HCT116 (cell line): ENCODE measurements at regions not wholly inside any gene's neighbourhood (a gene's known extent, or its start where the extent isn't known, plus 50 kb on each side); places are given as distances from the start of the nearest gene placed in this dataset.

ENCODE experiments used
- ATAC-seq: fragments of 200-7000 bp; cut with Tn5 transposase; 2 replicates; pipeline ENCODE4 v1.9.1; 2020; ENCODE audit warnings: mild to moderate bottlenecking, moderate library complexity
- BruUV-seq: library from RNA; stranded (reverse); fragments of 400-500 nt; replicated peaks from 2 replicates; lab custom pipeline; 2021; lab: Mats Ljungman, UMichigan
- CTCF ChIA-PET: fragments of 300-600 bp; sonication (Branson Sonifier 250); formaldehyde crosslinking; loops from one replicate; lab custom pipeline; 2021; ENCODE audit warnings: antibody characterized with exemption; lab: Charles Lee
- POLR2A ChIA-PET: fragments of 300-600, 350-600 bp; sonication (Branson Sonifier 250); formaldehyde crosslinking; loops from one replicate; lab custom pipeline; 2021; ENCODE audit warnings: antibody characterized with exemption; lab: Charles Lee
- RAD21 ChIA-PET, 2 experiments: fragments of 300-600 bp; sonication (Branson Sonifier 250); formaldehyde crosslinking; loops; one replicate each; lab custom pipeline; 2023; ENCODE audit warnings: low total read pairs in 2 of 2; ENCODE audit not compliant: uncharacterized antibody in 2 of 2, unreplicated experiment in 2 of 2, low non-redundant PET in 1 of 2; lab: Charles Lee
- DNase-seq: peaks from one replicate; pipeline ENCODE4 v3.0.0-alpha.2; 2010; ENCODE audit warnings: low read depth, low spot score
- H2AFZ ChIP-seq: fragments of 200-600 bp; shearing (Covaris generic), sonication (generic); 2 replicates; pipeline ENCODE4 v1.6.1; 2017; ENCODE audit warnings: low read depth, mixed run types, mixed read lengths, antibody characterized with exemption, low read length; ENCODE audit not compliant: poor library complexity, severe bottlenecking
- H3K27ac ChIP-seq: 2 replicates; pipeline ENCODE4 v1.5.1; 2012; ENCODE audit warnings: low read depth, low read length
- H3K27me3 ChIP-seq: fragments of 200-600 bp; sonication (generic); 2 replicates; pipeline ENCODE4 v1.6.1; 2016; ENCODE audit warnings: mixed run types, low read length, mixed read lengths; ENCODE audit not compliant: insufficient read depth
- H3K36me3 ChIP-seq, 2 experiments: fragments of 200-500 bp in 1 of 2; fragments of 200-600 bp in 1 of 2; sonication (Bioruptor generic) in 1 of 2; sonication (generic) in 1 of 2; 2 replicates each; pipeline versions ENCODE4 v1.5.1 to v1.6.1; 2014 to 2016; ENCODE audit warnings: low read length in 2 of 2, inconsistent platforms in 1 of 2, mixed read lengths in 1 of 2, mixed run types in 1 of 2; ENCODE audit not compliant: insufficient read depth in 2 of 2, control insufficient read depth in 1 of 2
- H3K4me1 ChIP-seq, 2 experiments: fragments of 200-600 bp in 1 of 2; sonication (generic) in 1 of 2; 2 replicates each; pipeline versions ENCODE4 v1.5.1 to v1.6.1; 2012 to 2017; ENCODE audit warnings: low read length in 2 of 2, inconsistent platforms in 1 of 2, mild to moderate bottlenecking in 1 of 2, mixed read lengths in 1 of 2, mixed run types in 1 of 2, moderate library complexity in 1 of 2; ENCODE audit not compliant: insufficient read depth in 2 of 2, control insufficient read depth in 1 of 2
- H3K4me2 ChIP-seq: fragments of 200-600 bp; sonication (generic); 2 replicates; pipeline ENCODE4 v1.6.1; 2017; ENCODE audit warnings: mixed run types, low read length, mixed read lengths
- H3K4me3 ChIP-seq, 2 experiments: fragments of 200-600 bp in 1 of 2; sonication (generic) in 1 of 2; replicated peaks in 1 of 2; 2 replicates each; pipeline ENCODE4 v1.5.1; 2011 to 2016; ENCODE audit warnings: low read length in 2 of 2, control low read depth in 1 of 2, low read depth in 1 of 2, mild to moderate bottlenecking in 1 of 2, mixed read lengths in 1 of 2, mixed run types in 1 of 2
- H3K79me2 ChIP-seq: fragments of 200-600 bp; sonication (generic); 2 replicates; pipeline ENCODE4 v1.6.1; 2017; ENCODE audit warnings: mild to moderate bottlenecking, mixed run types, low read length, moderate library complexity, mixed read lengths; ENCODE audit not compliant: insufficient read depth
- H3K9ac ChIP-seq: fragments of 200-600 bp; sonication (generic); 2 replicates; pipeline ENCODE4 v1.6.1; 2016; ENCODE audit warnings: low read length, mixed read lengths
- H3K9me2 ChIP-seq: fragments of 200-600 bp; sonication (generic), shearing (Covaris generic); 2 replicates; pipeline ENCODE4 v1.6.1; 2017; ENCODE audit warnings: mixed run types, mild to moderate bottlenecking, moderate library complexity; ENCODE audit not compliant: insufficient read depth
- H3K9me3 ChIP-seq, 2 experiments: fragments of 200-500 bp in 1 of 2; fragments of 200-600 bp in 1 of 2; sonication (Bioruptor generic) in 1 of 2; sonication (generic) in 1 of 2; 2 replicates each; pipeline ENCODE4 v1.6.1; 2014 to 2017; ENCODE audit warnings: low read length in 2 of 2, mixed read lengths in 2 of 2, inconsistent platforms in 1 of 2, low read depth in 1 of 2, mild to moderate bottlenecking in 1 of 2, mixed run types in 1 of 2, moderate library complexity in 1 of 2; ENCODE audit not compliant: control insufficient read depth in 1 of 2, insufficient read depth in 1 of 2
- H4K20me1 ChIP-seq: fragments of 200-600 bp; sonication (generic), shearing (Covaris generic); 2 replicates; pipeline ENCODE4 v1.6.1; 2017; ENCODE audit warnings: mixed run types, mild to moderate bottlenecking, moderate library complexity; ENCODE audit not compliant: insufficient read depth
- CBX3 ChIP-seq: IDR thresholded peaks from 2 replicates; pipeline ENCODE4 v1.6.1; 2012; ENCODE audit warnings: low read depth
- CEBPB ChIP-seq: IDR thresholded peaks from 2 replicates; pipeline ENCODE4 v1.6.1; 2012; ENCODE audit warnings: low read depth
- EGR1 ChIP-seq: IDR thresholded peaks from 2 replicates; pipeline ENCODE4 v1.6.1; 2012; ENCODE audit warnings: low read depth
- EZH2phosphoT487 ChIP-seq: fragments of 200-600 bp; IDR thresholded peaks from 2 replicates; pipeline ENCODE4 v1.6.1; 2018; ENCODE audit warnings: antibody characterized with exemption, borderline replicate concordance
- FOSL1 ChIP-seq: IDR thresholded peaks from 2 replicates; pipeline ENCODE4 v1.6.1; 2012; ENCODE audit warnings: low read depth
- POLR2A ChIP-seq: IDR thresholded peaks from 2 replicates; pipeline ENCODE4 v1.7.0; 2011; ENCODE audit warnings: borderline replicate concordance; ENCODE audit not compliant: insufficient read depth, insufficient read length; ENCODE audit errors: extremely low read depth
- POLR2AphosphoS5 ChIP-seq: IDR thresholded peaks from 2 replicates; pipeline ENCODE4 v1.6.1; 2011; ENCODE audit warnings: mild to moderate bottlenecking, low read depth, low read length, moderate library complexity
- SP1 ChIP-seq: IDR thresholded peaks from 2 replicates; pipeline ENCODE4 v1.6.1; 2012; ENCODE audit warnings: low read depth
- TCF7L2 ChIP-seq: IDR thresholded peaks from 2 replicates; pipeline ENCODE4 v1.7.0; 2011; ENCODE audit warnings: borderline replicate concordance, inconsistent platforms; ENCODE audit not compliant: insufficient read depth, insufficient read length; ENCODE audit errors: extremely low read depth
- YY1 ChIP-seq: IDR thresholded peaks from 2 replicates; pipeline ENCODE4 v1.6.1; 2011; ENCODE audit warnings: low read length, low read depth, moderate library complexity, mild to moderate bottlenecking; ENCODE audit not compliant: insufficient replicate concordance; ENCODE audit errors: extremely low read depth
- ZFX ChIP-seq: fragments of 450-650 bp; IDR thresholded peaks from 2 replicates; pipeline ENCODE4 v1.6.1; 2017
- ZNF274 ChIP-seq: fragments of 200-500 bp; sonication (Bioruptor generic); IDR thresholded peaks from 2 replicates; pipeline ENCODE4 v1.6.1; 2014; ENCODE audit warnings: mild to moderate bottlenecking, low read depth, low read length, inconsistent platforms
- intact Hi-C: fragments of 100-400 bp; cut with micrococcal nuclease; formaldehyde crosslinking; loops from 2 replicates; pipeline ENCODE4 v1.10.0; 2022
- TF ChIP-seq, protein P1 (sequence below): IDR thresholded peaks from 2 replicates; pipeline ENCODE4 v1.6.1; 2011; ENCODE audit warnings: mild to moderate bottlenecking, low read length, moderate library complexity; ENCODE audit not compliant: insufficient replicate concordance; ENCODE audit errors: extremely low read depth
- TF ChIP-seq, protein P2 (sequence below): IDR thresholded peaks from 2 replicates; pipeline ENCODE4 v1.6.1; 2012
- TF ChIP-seq, protein P3 (sequence below), 3 experiments: fragments of 200-600 bp in 1 of 3; sonication (generic) in 1 of 3; IDR thresholded peaks in 2 of 3; conservative IDR thresholded peaks in 1 of 3; 2 replicates each; pipeline ENCODE4 v1.5.1; 2012 to 2017; ENCODE audit warnings: low read depth in 2 of 3, low read length in 2 of 3, antibody characterized with exemption in 1 of 3, borderline replicate concordance in 1 of 3, control low read depth in 1 of 3, mild to moderate bottlenecking in 1 of 3, mixed read lengths in 1 of 3, mixed run types in 1 of 3, moderate library complexity in 1 of 3; ENCODE audit not compliant: insufficient read depth in 1 of 3

DNA sequence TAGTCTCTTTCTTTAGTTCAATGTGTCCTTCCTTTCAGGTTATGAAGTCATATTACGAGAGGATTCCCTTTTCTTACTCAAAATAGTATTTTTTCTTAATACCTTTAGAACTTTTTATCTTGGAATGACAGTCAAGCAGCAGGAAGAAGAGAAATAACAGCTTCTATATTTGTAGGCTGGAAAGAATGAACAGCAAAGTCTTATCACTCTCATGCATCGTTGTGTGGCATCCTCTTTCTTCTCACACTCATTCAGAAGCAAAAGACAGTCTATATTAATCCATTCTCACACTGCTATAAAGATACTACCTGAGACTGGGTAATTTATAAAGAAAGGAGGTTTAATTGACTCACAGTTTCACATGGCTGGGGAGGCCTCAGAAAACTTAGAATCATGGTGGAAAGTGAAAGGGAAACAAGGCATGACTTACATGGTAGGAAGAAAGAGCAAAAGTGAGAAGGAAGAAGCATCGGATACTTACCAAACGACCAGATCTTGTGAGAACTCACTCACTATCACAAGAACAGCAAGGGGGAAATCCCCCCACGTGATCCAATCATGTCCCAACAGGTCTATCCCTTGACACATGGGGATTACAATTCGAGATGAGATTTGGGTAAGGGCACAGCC lies 1646.1 kb upstream of the CDH6 start:
- Histone ChIP-seq H3K27me3 (no peaks in the 10 kb centered on the region), H3K4me2 (no peak overlapping the region), H3K4me1 (no peaks in the 10 kb centered on the region), H3K27ac (no peak overlapping the region), H3K36me3 (no peaks in the 10 kb centered on the region), H3K9me3 (peaks cover 4 to 28% of the 10 kb centered on the region in 2 experiments; a peak in 2 of 4 replicates), H3K9ac (no peak overlapping the region), H4K20me1 (no peaks in the 10 kb centered on the region), H2AFZ (no peak overlapping the region), H3K4me3 (no peak overlapping the region), H3K79me2 (no peaks in the 10 kb centered on the region), H3K9me2 (no peaks in the 10 kb centered on the region)
- BruUV-seq, result no TSS peak
- ChIA-PET RAD21 (no interaction called here), POLR2A (no interaction called here), CTCF (no interaction called here)
- TF ChIP-seq POLR2A, result no peak
- TF ChIP-seq YY1, result no peak
- TF ChIP-seq ZFX, result no peak
- no peak for TF ChIP-seq ZNF274
- TF ChIP-seq POLR2AphosphoS5, result no peak
- TF ChIP-seq EGR1, result no peak
- ATAC-seq (no peak), DNase-seq (no peak)
- intact Hi-C loops, result no loop called here

DNA sequence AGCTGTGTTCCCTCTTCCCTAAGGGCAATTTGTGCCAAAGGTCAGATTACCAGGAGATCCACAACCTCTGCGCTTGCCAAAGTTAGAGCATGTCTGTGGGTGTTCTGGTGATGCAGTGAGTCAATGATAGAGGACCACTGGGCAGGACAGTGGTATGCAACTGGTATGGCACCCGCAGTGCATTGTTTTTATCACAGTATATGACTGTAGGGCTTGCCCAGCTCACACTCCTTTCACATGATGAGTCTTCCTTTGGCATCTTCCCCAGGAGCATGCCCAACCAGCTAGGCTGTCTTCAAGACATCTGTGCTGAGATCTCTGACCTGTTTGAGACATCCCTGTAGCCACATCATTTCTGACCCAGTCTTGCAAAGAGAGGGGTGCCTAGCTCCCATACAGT lies 1650.0 kb upstream of the CDH6 start:
- Histone ChIP-seq H3K9ac (no peak overlapping the region), H3K27ac (no peak overlapping the region), H3K36me3 (no peaks in the 10 kb centered on the region), H3K4me1 (no peaks in the 10 kb centered on the region), H3K9me3 (peaks cover 0 to 19% of the 10 kb centered on the region in 2 experiments; a peak in 2 of 4 replicates), H3K27me3 (no peaks in the 10 kb centered on the region), H3K9me2 (no peaks in the 10 kb centered on the region), H2AFZ (no peak overlapping the region), H3K4me3 (no peak overlapping the region), H4K20me1 (no peaks in the 10 kb centered on the region), H3K79me2 (no peaks in the 10 kb centered on the region), H3K4me2 (no peak overlapping the region)
- intact Hi-C loops, result no loop called here
- no peak for ATAC-seq
- no TSS peak for BruUV-seq
- no peak for TF ChIP-seq ZNF274
- no peak for TF ChIP-seq EZH2phosphoT487
- TF ChIP-seq SP1, result no peak
- TF ChIP-seq, protein P1, sequence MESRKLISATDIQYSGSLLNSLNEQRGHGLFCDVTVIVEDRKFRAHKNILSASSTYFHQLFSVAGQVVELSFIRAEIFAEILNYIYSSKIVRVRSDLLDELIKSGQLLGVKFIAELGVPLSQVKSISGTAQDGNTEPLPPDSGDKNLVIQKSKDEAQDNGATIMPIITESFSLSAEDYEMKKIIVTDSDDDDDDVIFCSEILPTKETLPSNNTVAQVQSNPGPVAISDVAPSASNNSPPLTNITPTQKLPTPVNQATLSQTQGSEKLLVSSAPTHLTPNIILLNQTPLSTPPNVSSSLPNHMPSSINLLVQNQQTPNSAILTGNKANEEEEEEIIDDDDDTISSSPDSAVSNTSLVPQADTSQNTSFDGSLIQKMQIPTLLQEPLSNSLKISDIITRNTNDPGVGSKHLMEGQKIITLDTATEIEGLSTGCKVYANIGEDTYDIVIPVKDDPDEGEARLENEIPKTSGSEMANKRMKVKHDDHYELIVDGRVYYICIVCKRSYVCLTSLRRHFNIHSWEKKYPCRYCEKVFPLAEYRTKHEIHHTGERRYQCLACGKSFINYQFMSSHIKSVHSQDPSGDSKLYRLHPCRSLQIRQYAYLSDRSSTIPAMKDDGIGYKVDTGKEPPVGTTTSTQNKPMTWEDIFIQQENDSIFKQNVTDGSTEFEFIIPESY, result no peak
- TF ChIP-seq, protein P2, sequence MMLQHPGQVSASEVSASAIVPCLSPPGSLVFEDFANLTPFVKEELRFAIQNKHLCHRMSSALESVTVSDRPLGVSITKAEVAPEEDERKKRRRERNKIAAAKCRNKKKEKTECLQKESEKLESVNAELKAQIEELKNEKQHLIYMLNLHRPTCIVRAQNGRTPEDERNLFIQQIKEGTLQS, result no peak
- TF ChIP-seq FOSL1, result no peak
- TF ChIP-seq CBX3, result no peak
- TF ChIP-seq, protein P3, sequence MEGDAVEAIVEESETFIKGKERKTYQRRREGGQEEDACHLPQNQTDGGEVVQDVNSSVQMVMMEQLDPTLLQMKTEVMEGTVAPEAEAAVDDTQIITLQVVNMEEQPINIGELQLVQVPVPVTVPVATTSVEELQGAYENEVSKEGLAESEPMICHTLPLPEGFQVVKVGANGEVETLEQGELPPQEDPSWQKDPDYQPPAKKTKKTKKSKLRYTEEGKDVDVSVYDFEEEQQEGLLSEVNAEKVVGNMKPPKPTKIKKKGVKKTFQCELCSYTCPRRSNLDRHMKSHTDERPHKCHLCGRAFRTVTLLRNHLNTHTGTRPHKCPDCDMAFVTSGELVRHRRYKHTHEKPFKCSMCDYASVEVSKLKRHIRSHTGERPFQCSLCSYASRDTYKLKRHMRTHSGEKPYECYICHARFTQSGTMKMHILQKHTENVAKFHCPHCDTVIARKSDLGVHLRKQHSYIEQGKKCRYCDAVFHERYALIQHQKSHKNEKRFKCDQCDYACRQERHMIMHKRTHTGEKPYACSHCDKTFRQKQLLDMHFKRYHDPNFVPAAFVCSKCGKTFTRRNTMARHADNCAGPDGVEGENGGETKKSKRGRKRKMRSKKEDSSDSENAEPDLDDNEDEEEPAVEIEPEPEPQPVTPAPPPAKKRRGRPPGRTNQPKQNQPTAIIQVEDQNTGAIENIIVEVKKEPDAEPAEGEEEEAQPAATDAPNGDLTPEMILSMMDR (IDR thresholded peaks at IDR 0.05 in 2 of 3, conservative IDR thresholded peaks at IDR 0.05 in 1 of 3; ENCODE audit: borderline replicate concordance in 1 of 3, insufficient read depth in 1 of 3, low read depth in 2 of 3, low read length in 2 of 3), result no peak
- TF ChIP-seq TCF7L2, result no peak
- no peak for TF ChIP-seq CEBPB
- CTCF ChIA-PET, result no interaction called here
- POLR2A ChIA-PET, result no interaction called here
- no peak for DNase-seq
- RAD21 ChIA-PET, result no interaction called here
